ENCODE measurements at regions not wholly inside any gene's neighbourhood (a gene's known extent, or its start where the extent isn't known, plus 50 kb on each side); places are given as distances from the start of the nearest gene placed in this dataset.

DNA sequence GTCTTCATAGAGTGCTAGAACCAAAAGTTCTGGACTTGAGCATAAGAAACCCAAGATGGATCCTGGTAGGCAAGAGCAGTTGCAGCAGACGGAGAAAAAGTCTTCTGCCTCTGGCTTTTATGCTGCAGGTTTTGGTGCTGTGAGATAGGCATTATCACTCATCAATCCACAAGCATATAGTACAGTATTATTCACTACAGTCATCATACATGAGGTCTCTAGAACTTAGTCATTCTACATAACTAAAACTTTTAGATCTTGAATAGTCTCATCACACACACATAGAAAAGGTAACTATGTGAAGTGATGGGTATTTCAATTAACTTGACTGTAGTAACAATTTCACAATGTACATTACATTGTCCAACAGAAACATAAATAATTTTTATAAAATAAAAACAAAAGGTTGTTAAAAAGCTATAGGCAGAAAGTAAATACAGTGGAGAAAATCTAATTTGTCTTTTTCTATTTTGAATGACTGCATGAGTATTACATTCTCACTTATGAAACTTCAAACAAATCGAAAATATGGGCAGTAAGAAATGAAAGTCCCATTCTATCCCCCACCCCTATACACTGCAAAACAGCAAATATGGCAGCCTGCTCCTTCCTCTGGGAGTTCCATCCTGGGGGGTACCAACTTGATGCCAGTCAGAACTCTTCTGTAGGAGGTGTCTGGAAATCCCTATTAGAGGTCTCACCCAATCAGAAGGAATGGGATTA, 534.3 kb upstream of the ACVR2A start:
- Histone ChIP-seq H3K27me3 (ENCODE audit: control insufficient read depth, insufficient read depth, low read length) (no peaks in the 10 kb centered on the region), H3K4me3 (ENCODE audit: low read depth, low read length) (no peak overlapping the region), H3K79me2 (no peaks in the 10 kb centered on the region), H3K9me3 (ENCODE audit: control insufficient read depth, low read length) (no peaks in the 10 kb centered on the region), H3K27ac (no peak overlapping the region), H3K4me1 (no peaks in the 10 kb centered on the region), H3K9ac (no peak overlapping the region), H2AFZ (no peak overlapping the region), H3K36me3 (ENCODE audit: control insufficient read depth, insufficient read depth, low read length) (no peaks in the 10 kb centered on the region), H3K4me2 (ENCODE audit: low read length) (no peak overlapping the region)
- TF ChIP-seq, protein P1, sequence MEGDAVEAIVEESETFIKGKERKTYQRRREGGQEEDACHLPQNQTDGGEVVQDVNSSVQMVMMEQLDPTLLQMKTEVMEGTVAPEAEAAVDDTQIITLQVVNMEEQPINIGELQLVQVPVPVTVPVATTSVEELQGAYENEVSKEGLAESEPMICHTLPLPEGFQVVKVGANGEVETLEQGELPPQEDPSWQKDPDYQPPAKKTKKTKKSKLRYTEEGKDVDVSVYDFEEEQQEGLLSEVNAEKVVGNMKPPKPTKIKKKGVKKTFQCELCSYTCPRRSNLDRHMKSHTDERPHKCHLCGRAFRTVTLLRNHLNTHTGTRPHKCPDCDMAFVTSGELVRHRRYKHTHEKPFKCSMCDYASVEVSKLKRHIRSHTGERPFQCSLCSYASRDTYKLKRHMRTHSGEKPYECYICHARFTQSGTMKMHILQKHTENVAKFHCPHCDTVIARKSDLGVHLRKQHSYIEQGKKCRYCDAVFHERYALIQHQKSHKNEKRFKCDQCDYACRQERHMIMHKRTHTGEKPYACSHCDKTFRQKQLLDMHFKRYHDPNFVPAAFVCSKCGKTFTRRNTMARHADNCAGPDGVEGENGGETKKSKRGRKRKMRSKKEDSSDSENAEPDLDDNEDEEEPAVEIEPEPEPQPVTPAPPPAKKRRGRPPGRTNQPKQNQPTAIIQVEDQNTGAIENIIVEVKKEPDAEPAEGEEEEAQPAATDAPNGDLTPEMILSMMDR (IDR thresholded peaks at IDR 0.05), result no peak

GRCh38 chr2:147297820-147298219, 547.0 kb upstream of the ACVR2A start:
- H3K4me2 ChIP-seq (ENCODE audit: low read length), result no peak overlapping the region
- no peak overlapping the region for H2AFZ ChIP-seq
- H3K79me2 ChIP-seq, result no peaks in the 10 kb centered on the region
- no peaks in the 10 kb centered on the region for H3K36me3 ChIP-seq (ENCODE audit: control insufficient read depth, insufficient read depth, low read length)
- no peak overlapping the region for H3K27ac ChIP-seq
- no peak overlapping the region for H3K4me3 ChIP-seq (ENCODE audit: low read depth, low read length)
- no peak overlapping the region for H3K9ac ChIP-seq
- no peaks in the 10 kb centered on the region for H3K4me1 ChIP-seq
- no peaks in the 10 kb centered on the region for H3K27me3 ChIP-seq (ENCODE audit: control insufficient read depth, insufficient read depth, low read length)
- TF ChIP-seq, protein P1 (IDR thresholded peaks at IDR 0.05), result no peak
- no peaks in the 10 kb centered on the region for H3K9me3 ChIP-seq (ENCODE audit: control insufficient read depth, low read length)

DNA sequence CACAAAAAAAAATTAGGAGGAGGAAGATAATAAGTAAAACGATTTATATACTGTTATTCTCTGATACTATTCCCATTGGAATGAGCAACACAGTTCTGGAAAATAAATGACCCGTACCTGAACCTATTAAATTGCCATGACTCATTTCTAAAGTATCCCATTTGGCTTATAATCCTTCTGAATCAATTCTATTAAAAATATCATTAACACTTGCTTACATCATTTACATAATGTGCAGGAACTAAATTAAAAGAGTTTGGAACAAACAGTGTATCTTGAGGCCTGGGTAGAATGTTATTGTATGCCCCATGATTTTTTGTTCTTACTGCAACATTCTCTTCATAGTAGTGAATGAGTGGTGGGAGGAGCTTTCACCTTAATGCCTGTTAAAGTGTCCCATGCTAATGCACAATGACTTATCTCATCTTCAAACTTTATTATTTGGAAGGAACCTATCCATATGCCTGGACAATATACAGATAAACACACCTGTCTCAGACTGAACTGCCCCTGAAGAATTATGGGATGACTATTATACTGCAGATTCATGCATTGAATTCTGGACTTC, 549.9 kb upstream of the ACVR2A start:
- no peak overlapping the region for H3K9ac ChIP-seq
- TF ChIP-seq, protein P1 (IDR thresholded peaks at IDR 0.05), result no peak
- H2AFZ ChIP-seq, result no peak overlapping the region
- H3K4me1 ChIP-seq, result no peaks in the 10 kb centered on the region
- H3K36me3 ChIP-seq (ENCODE audit: control insufficient read depth, insufficient read depth, low read length), result no peaks in the 10 kb centered on the region
- H3K27me3 ChIP-seq (ENCODE audit: control insufficient read depth, insufficient read depth, low read length), result no peaks in the 10 kb centered on the region
- no peaks in the 10 kb centered on the region for H3K9me3 ChIP-seq (ENCODE audit: control insufficient read depth, low read length)
- H3K27ac ChIP-seq, result no peak overlapping the region
- no peaks in the 10 kb centered on the region for H3K79me2 ChIP-seq
- no peak overlapping the region for H3K4me3 ChIP-seq (ENCODE audit: low read depth, low read length)
- H3K4me2 ChIP-seq (ENCODE audit: low read length), result no peak overlapping the region

DNA sequence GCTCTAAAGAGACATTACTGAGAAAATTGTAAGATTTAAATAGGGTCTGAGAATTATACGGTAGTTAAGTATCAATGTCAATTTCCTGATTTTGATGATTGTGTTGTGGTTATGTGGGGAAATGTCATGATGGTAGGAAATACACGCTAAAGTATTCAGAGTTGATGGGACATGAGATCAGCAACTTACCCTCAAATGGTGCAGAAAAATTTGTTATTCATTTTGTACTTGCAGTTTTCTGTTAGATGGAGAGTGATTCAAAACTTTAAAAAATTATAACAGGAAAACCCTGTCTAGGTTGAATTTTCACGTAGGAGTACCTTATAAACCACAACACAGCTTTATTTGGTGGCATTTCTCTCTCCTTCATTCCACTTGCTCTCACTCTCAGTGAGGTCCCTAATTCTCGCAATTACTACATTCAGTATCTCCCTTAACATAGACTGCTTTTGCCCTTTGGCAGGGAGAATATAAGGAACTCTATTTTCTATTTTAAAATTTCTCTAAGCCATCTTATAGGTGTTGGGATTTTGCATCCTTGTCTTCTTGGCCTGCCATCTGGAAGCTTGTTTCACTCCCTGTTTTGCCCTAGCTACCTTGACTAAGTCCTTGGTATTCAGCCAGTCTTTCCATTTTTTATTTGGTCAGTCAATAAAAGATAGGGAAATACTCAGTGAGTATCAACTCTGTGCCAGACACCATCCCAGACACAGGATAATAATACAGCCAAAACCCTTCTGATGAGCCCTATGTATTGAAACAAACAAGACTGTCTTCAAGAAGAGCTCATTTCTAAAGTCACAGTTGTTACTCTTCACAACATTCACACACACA, 550.6 kb upstream of the ACVR2A start:
- no peaks in the 10 kb centered on the region for H3K79me2 ChIP-seq

More for the DNA sequence above, 550.6 kb upstream of the ACVR2A start:
- H3K9ac ChIP-seq, result no peak overlapping the region
- H2AFZ ChIP-seq, result no peak overlapping the region
- H3K4me3 ChIP-seq (ENCODE audit: low read depth, low read length), result no peak overlapping the region
- no peak overlapping the region for H3K4me2 ChIP-seq (ENCODE audit: low read length)
- TF ChIP-seq, protein P1 (IDR thresholded peaks at IDR 0.05), result no peak
- H3K9me3 ChIP-seq (ENCODE audit: control insufficient read depth, low read length), result no peaks in the 10 kb centered on the region
- no peaks in the 10 kb centered on the region for H3K4me1 ChIP-seq
- H3K36me3 ChIP-seq (ENCODE audit: control insufficient read depth, insufficient read depth, low read length), result no peaks in the 10 kb centered on the region
- H3K27ac ChIP-seq, result no peak overlapping the region
- no peaks in the 10 kb centered on the region for H3K27me3 ChIP-seq (ENCODE audit: control insufficient read depth, insufficient read depth, low read length)

All from parathyroid adenoma (tissue), 2 donors.